Smooth muscle cell (in vitro differentiated cells): ENCODE measurements at regions not wholly inside any gene's neighbourhood (a gene's known extent, or its start where the extent isn't known, plus 50 kb on each side); places are given as distances from the start of the nearest gene placed in this dataset.

Source experiments
- DNase-seq: peaks from one replicate; lab custom pipeline; 2025; ENCODE audit not compliant: unreplicated experiment; lab: John Stamatoyannopoulos, UW
- H2AFZ ChIP-seq: fragments of 200-600 bp; sonication (generic); 2 replicates; pipeline ENCODE4 v1.6.0; 2016; ENCODE audit warnings: antibody characterized with exemption, low read depth, mild to moderate bottlenecking
- H3F3A ChIP-seq: fragments of 200-600 bp; sonication (generic); 2 replicates; pipeline ENCODE4 v1.6.0; 2017; ENCODE audit warnings: antibody characterized with exemption, low read depth
- H3K27ac ChIP-seq: fragments of 200-600 bp; sonication (generic); 2 replicates; pipeline ENCODE4 v1.5.1; 2016; ENCODE audit warnings: low read depth, mild to moderate bottlenecking
- H3K27me3 ChIP-seq: fragments of 200-600 bp; sonication (generic); 2 replicates; pipeline ENCODE4 v1.6.1; 2016; ENCODE audit warnings: low read depth, mild to moderate bottlenecking
- H3K36me3 ChIP-seq: fragments of 200-600 bp; sonication (generic); 2 replicates; pipeline ENCODE4 v1.5.1; 2016; ENCODE audit warnings: low read depth
- H3K4me1 ChIP-seq: fragments of 200-600 bp; sonication (generic); 2 replicates; pipeline ENCODE4 v1.5.1; 2016; ENCODE audit warnings: low read depth
- H3K4me2 ChIP-seq: fragments of 200-600 bp; sonication (generic); 2 replicates; pipeline ENCODE4 v1.6.0; 2016; ENCODE audit warnings: mild to moderate bottlenecking
- H3K4me3 ChIP-seq: fragments of 200-600 bp; sonication (generic); 2 replicates; pipeline ENCODE4 v1.5.1; 2016; ENCODE audit warnings: mild to moderate bottlenecking
- H3K79me2 ChIP-seq: fragments of 200-600 bp; sonication (generic); 2 replicates; pipeline ENCODE4 v1.6.0; 2016; ENCODE audit warnings: low read depth, mild to moderate bottlenecking
- H3K9ac ChIP-seq: fragments of 200-600 bp; sonication (generic); 2 replicates; pipeline ENCODE4 v1.6.0; 2016; ENCODE audit warnings: low read depth
- H3K9me3 ChIP-seq: fragments of 200-600 bp; sonication (generic); replicated peaks from 2 replicates; pipeline ENCODE4 v1.5.1; 2016; ENCODE audit warnings: low read depth
- H4K20me1 ChIP-seq: fragments of 200-600 bp; sonication (generic); 2 replicates; pipeline ENCODE4 v1.6.0; 2016; ENCODE audit warnings: low read depth
- WGBS: methylation state at CpG from one replicate; pipeline ENCODE4 v1.1.7; 2016; ENCODE audit warnings: low lambda C conversion rate; 5-methylcytosine and 5-hydroxymethylcytosine counted together
- TF ChIP-seq, protein P1 (sequence below): fragments of 200-600 bp; sonication (generic); IDR thresholded peaks from 2 replicates; pipeline ENCODE4 v1.5.1; 2017; ENCODE audit warnings: borderline replicate concordance, mild to moderate bottlenecking, antibody characterized with exemption; ENCODE audit not compliant: insufficient read depth, poor library complexity, severe bottlenecking

GRCh38 chr6:90456001-90456400 lies 130.9 kb downstream of the MAP3K7 start:
- no peak for DNase-seq
- no peak overlapping the region for H3K9ac ChIP-seq
- no peak overlapping the region for H2AFZ ChIP-seq
- no peaks in the 10 kb centered on the region for H3K27me3 ChIP-seq
- H4K20me1 ChIP-seq: no peaks in the 10 kb centered on the region
- no peaks in the 10 kb centered on the region for H3K79me2 ChIP-seq
- no peak overlapping the region for H3K4me3 ChIP-seq
- H3K36me3 ChIP-seq: no peaks in the 10 kb centered on the region
- H3K4me2 ChIP-seq: no peak overlapping the region
- no peaks in the 10 kb centered on the region for H3K4me1 ChIP-seq
- H3K9me3 ChIP-seq: no peaks in the 10 kb centered on the region
- WGBS: 85% methylated on average over 3 of the region's 3 CpGs
- H3K27ac ChIP-seq: no peak overlapping the region
- no peaks in the 10 kb centered on the region for H3F3A ChIP-seq
- TF ChIP-seq, protein P1, sequence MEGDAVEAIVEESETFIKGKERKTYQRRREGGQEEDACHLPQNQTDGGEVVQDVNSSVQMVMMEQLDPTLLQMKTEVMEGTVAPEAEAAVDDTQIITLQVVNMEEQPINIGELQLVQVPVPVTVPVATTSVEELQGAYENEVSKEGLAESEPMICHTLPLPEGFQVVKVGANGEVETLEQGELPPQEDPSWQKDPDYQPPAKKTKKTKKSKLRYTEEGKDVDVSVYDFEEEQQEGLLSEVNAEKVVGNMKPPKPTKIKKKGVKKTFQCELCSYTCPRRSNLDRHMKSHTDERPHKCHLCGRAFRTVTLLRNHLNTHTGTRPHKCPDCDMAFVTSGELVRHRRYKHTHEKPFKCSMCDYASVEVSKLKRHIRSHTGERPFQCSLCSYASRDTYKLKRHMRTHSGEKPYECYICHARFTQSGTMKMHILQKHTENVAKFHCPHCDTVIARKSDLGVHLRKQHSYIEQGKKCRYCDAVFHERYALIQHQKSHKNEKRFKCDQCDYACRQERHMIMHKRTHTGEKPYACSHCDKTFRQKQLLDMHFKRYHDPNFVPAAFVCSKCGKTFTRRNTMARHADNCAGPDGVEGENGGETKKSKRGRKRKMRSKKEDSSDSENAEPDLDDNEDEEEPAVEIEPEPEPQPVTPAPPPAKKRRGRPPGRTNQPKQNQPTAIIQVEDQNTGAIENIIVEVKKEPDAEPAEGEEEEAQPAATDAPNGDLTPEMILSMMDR: no peak

DNA sequence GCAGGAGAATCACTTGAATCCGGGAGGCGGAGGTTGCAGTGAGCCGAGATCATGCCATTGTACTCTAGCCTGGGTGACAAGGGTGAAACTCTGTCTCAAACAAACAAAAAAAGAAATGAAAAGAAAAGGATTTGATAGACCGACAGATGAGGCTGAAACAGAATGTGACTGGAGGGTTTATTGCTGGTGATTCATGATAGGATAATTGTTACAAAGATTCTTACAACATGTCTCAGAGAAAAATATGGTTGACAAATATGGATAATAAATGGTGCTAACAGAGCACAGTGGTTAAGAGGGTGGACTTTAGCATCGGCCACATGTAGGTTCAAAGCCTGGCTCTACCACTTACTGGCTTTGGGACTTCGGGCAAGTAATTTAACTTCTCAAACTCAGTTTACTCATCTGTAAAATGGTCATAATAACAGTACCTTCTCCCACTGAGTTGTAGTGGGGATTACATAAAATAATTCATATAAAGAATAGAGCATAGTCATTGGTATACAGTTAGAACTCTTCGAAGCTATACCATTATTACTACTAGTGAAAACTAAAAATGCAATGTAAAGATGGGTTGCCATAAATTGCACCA lies 131.9 kb downstream of the MAP3K7 start:
- H3K27ac ChIP-seq: no peak overlapping the region
- DNase-seq: no peak
- TF ChIP-seq, protein P1: no peak
- no peaks in the 10 kb centered on the region for H4K20me1 ChIP-seq
- no peak overlapping the region for H2AFZ ChIP-seq
- no peak overlapping the region for H3K4me2 ChIP-seq
- peaks cover 4% of the 10 kb centered on the region for H3K4me1 ChIP-seq
- H3K9me3 ChIP-seq: no peaks in the 10 kb centered on the region
- no peak overlapping the region for H3K4me3 ChIP-seq
- no peaks in the 10 kb centered on the region for H3F3A ChIP-seq
- H3K36me3 ChIP-seq: no peaks in the 10 kb centered on the region
- WGBS: 84% methylated on average over 7 of the region's 7 CpGs
- H3K27me3 ChIP-seq: no peaks in the 10 kb centered on the region
- no peak overlapping the region for H3K9ac ChIP-seq
- no peaks in the 10 kb centered on the region for H3K79me2 ChIP-seq

GRCh38 chr6:90450268-90450953 lies 136.5 kb downstream of the MAP3K7 start:
- H3K4me2 ChIP-seq: no peak overlapping the region
- no peak overlapping the region for H2AFZ ChIP-seq

More at GRCh38 chr6:90450268-90450953, 136.5 kb downstream of the MAP3K7 start:
- H3K27me3 ChIP-seq: no peaks in the 10 kb centered on the region
- H3K4me1 ChIP-seq: peaks cover 8% of the 10 kb centered on the region
- no peak for DNase-seq
- no peaks in the 10 kb centered on the region for H3F3A ChIP-seq
- TF ChIP-seq, protein P1: no peak
- no peak overlapping the region for H3K9ac ChIP-seq
- H3K79me2 ChIP-seq: no peaks in the 10 kb centered on the region
- no peaks in the 10 kb centered on the region for H3K9me3 ChIP-seq
- no peaks in the 10 kb centered on the region for H4K20me1 ChIP-seq
- no peak overlapping the region for H3K4me3 ChIP-seq
- no peaks in the 10 kb centered on the region for H3K36me3 ChIP-seq
- WGBS: 50% methylated on average over 4 of the region's 4 CpGs
- no peak overlapping the region for H3K27ac ChIP-seq
